ENCODE measurements at regions not wholly inside any gene's neighbourhood (a gene's known extent, or its start where the extent isn't known, plus 50 kb on each side); places are given as distances from the start of the nearest gene placed in this dataset.

GRCh38 chr1:38587766-38588165, 271.8 kb downstream of the RRAGC start:
- Histone ChIP-seq H3K79me2 (ENCODE audit: control insufficient read depth, low read length) (no peaks in the 10 kb centered on the region), H3K36me3 (ENCODE audit: control insufficient read depth, low read length) (no peaks in the 10 kb centered on the region), H3K27ac (ENCODE audit: low read depth, low read length) (no peak overlapping the region), H3K4me2 (ENCODE audit: low read length) (no peak overlapping the region), H3K4me3 (ENCODE audit: low read length) (no peak overlapping the region), H3K27me3 (ENCODE audit: control insufficient read depth, low read length) (peaks cover 6% of the 10 kb centered on the region; the same call in 1 of the 2 replicates), H3K9me2 (replicated peaks; ENCODE audit: control insufficient read depth, low read length) (no peaks in the 10 kb centered on the region), H3F3A (ENCODE audit: control insufficient read depth, insufficient read depth) (no peaks in the 10 kb centered on the region), H4K20me1 (ENCODE audit: control insufficient read depth, insufficient read depth, low read depth, low read length) (no peaks in the 10 kb centered on the region), H3K4me1 (ENCODE audit: control insufficient read depth, low read length) (peaks cover 2% of the 10 kb centered on the region; the same call in 1 of the 2 replicates), H3K9me3 (ENCODE audit: control insufficient read depth, insufficient read depth, low read length) (no peaks in the 10 kb centered on the region)
- TF ChIP-seq EZH2phosphoT487 (IDR thresholded peaks at IDR 0.05; ENCODE audit: borderline replicate concordance, low read length): no peak
- TF ChIP-seq, protein P1, sequence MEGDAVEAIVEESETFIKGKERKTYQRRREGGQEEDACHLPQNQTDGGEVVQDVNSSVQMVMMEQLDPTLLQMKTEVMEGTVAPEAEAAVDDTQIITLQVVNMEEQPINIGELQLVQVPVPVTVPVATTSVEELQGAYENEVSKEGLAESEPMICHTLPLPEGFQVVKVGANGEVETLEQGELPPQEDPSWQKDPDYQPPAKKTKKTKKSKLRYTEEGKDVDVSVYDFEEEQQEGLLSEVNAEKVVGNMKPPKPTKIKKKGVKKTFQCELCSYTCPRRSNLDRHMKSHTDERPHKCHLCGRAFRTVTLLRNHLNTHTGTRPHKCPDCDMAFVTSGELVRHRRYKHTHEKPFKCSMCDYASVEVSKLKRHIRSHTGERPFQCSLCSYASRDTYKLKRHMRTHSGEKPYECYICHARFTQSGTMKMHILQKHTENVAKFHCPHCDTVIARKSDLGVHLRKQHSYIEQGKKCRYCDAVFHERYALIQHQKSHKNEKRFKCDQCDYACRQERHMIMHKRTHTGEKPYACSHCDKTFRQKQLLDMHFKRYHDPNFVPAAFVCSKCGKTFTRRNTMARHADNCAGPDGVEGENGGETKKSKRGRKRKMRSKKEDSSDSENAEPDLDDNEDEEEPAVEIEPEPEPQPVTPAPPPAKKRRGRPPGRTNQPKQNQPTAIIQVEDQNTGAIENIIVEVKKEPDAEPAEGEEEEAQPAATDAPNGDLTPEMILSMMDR (IDR thresholded peaks at IDR 0.05; ENCODE audit: low read depth, low read length, poor library complexity, severe bottlenecking): no peak

DNA sequence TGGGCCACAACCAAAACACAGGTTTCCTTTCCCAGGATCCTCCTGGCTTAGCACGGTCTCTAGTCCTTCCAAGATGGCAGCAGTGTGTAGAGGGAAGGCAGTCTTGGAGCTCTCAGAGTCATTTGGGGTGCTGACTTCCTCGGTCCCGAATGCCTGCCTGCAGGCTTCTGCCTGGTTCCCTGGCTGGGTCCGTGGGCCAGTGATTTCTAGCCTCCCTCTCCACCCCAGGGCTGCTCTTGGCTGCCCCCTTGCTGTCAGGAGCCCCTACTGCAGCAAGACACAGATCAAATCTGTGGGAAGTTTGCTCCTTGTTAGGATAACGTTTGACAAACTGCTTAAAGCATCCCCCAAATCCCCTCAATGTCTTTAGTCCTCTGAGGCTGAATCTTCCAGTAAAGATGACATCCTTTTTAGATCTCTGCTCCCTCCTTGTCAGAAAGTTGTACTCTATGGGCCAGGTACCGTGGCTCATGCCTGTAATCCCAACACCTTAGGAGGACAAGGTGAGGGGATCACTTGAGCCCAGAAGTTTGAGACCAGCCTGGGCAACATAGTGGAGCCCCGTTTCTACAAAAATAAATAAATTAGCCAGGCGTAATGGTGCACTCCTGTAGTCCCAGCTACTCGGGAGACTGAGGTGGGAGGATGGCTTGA, 272.5 kb downstream of the RRAGC start:
- H3K27me3 ChIP-seq (ENCODE audit: control insufficient read depth, low read length): peaks cover 6% of the 10 kb centered on the region; the same call in 1 of the 2 replicates
- H3K27ac ChIP-seq (ENCODE audit: low read depth, low read length): no peak overlapping the region
- no peaks in the 10 kb centered on the region for H3K79me2 ChIP-seq (ENCODE audit: control insufficient read depth, low read length)
- peaks cover 2% of the 10 kb centered on the region; the same call in 1 of the 2 replicates for H3K4me1 ChIP-seq (ENCODE audit: control insufficient read depth, low read length)
- no peak overlapping the region for H3K4me2 ChIP-seq (ENCODE audit: low read length)
- no peaks in the 10 kb centered on the region for H3K36me3 ChIP-seq (ENCODE audit: control insufficient read depth, low read length)
- H4K20me1 ChIP-seq (ENCODE audit: control insufficient read depth, insufficient read depth, low read depth, low read length): no peaks in the 10 kb centered on the region
- H3K9me3 ChIP-seq (ENCODE audit: control insufficient read depth, insufficient read depth, low read length): no peaks in the 10 kb centered on the region
- no peaks in the 10 kb centered on the region for H3K9me2 ChIP-seq (replicated peaks; ENCODE audit: control insufficient read depth, low read length)
- H3K4me3 ChIP-seq (ENCODE audit: low read length): no peak overlapping the region
- TF ChIP-seq, protein P1 (IDR thresholded peaks at IDR 0.05; ENCODE audit: low read depth, low read length, poor library complexity, severe bottlenecking): peak; percentile 98
- TF ChIP-seq EZH2phosphoT487 (IDR thresholded peaks at IDR 0.05; ENCODE audit: borderline replicate concordance, low read length): no peak
- H3F3A ChIP-seq (ENCODE audit: control insufficient read depth, insufficient read depth): no peaks in the 10 kb centered on the region

GRCh38 chr1:38585971-38586370, 273.6 kb downstream of the RRAGC start:
- Histone ChIP-seq H3K4me2 (ENCODE audit: low read length) (no peak overlapping the region), H3K4me1 (ENCODE audit: control insufficient read depth, low read length) (peaks cover 2% of the 10 kb centered on the region; the same call in 1 of the 2 replicates), H3K36me3 (ENCODE audit: control insufficient read depth, low read length) (no peaks in the 10 kb centered on the region), H3K9me2 (replicated peaks; ENCODE audit: control insufficient read depth, low read length) (no peaks in the 10 kb centered on the region), H3K27ac (ENCODE audit: low read depth, low read length) (no peak overlapping the region), H3K9me3 (ENCODE audit: control insufficient read depth, insufficient read depth, low read length) (no peaks in the 10 kb centered on the region), H3K4me3 (ENCODE audit: low read length) (no peak overlapping the region), H3F3A (ENCODE audit: control insufficient read depth, insufficient read depth) (no peaks in the 10 kb centered on the region), H3K79me2 (ENCODE audit: control insufficient read depth, low read length) (no peaks in the 10 kb centered on the region), H4K20me1 (ENCODE audit: control insufficient read depth, insufficient read depth, low read depth, low read length) (no peaks in the 10 kb centered on the region), H3K27me3 (ENCODE audit: control insufficient read depth, low read length) (peaks cover 6% of the 10 kb centered on the region; the same call in 1 of the 2 replicates)
- no peak for TF ChIP-seq EZH2phosphoT487 (IDR thresholded peaks at IDR 0.05; ENCODE audit: borderline replicate concordance, low read length)
- TF ChIP-seq, protein P1 (IDR thresholded peaks at IDR 0.05; ENCODE audit: low read depth, low read length, poor library complexity, severe bottlenecking): no peak

All from DOHH2 (cell line).